ENCODE measurements at regions not wholly inside any gene's neighbourhood (a gene's known extent, or its start where the extent isn't known, plus 50 kb on each side); places are given as distances from the start of the nearest gene placed in this dataset.

DNA sequence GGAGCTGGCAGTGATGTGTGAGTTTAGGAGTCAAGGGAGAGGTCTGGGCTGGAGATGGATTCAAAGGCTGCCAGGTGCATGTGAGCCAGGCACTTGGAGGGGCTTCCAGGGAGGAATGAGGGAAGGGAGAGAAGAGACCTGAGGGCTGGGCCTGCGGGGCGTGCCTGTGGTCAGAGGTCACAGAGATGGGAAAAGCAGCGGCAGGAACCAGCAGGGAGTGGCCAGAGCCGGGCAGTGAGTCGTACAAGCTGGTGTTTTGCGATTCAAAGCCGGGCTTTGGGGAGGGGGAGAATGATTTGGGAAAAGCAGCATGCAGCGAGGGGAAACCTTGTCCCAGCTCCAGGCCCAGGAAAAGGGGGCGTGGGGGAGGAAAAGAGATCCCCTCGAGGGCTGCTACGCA is 96.9 kb upstream of the RTL6 start:
- TF ChIP-seq TP53 (CRISPR knock-in tag; IDR thresholded peaks at IDR 0.05) (no peak), POLR2AphosphoS2 (conservative IDR thresholded peaks at IDR 0.05; ENCODE audit: low read length) (no peak), POLR2A (IDR thresholded peaks at IDR 0.05; ENCODE audit: low read length) (no peak), KDM5A (IDR thresholded peaks at IDR 0.05) (no peak), EP300 (IDR thresholded peaks at IDR 0.05) (no peak)
- TF ChIP-seq, protein P1, sequence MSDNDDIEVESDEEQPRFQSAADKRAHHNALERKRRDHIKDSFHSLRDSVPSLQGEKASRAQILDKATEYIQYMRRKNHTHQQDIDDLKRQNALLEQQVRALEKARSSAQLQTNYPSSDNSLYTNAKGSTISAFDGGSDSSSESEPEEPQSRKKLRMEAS (IDR thresholded peaks at IDR 0.05), result no peak
- TF ChIP-seq, protein P2, sequence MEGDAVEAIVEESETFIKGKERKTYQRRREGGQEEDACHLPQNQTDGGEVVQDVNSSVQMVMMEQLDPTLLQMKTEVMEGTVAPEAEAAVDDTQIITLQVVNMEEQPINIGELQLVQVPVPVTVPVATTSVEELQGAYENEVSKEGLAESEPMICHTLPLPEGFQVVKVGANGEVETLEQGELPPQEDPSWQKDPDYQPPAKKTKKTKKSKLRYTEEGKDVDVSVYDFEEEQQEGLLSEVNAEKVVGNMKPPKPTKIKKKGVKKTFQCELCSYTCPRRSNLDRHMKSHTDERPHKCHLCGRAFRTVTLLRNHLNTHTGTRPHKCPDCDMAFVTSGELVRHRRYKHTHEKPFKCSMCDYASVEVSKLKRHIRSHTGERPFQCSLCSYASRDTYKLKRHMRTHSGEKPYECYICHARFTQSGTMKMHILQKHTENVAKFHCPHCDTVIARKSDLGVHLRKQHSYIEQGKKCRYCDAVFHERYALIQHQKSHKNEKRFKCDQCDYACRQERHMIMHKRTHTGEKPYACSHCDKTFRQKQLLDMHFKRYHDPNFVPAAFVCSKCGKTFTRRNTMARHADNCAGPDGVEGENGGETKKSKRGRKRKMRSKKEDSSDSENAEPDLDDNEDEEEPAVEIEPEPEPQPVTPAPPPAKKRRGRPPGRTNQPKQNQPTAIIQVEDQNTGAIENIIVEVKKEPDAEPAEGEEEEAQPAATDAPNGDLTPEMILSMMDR (IDR thresholded peaks at IDR 0.05), result no peak
